ENCODE measurements at regions not wholly inside any gene's neighbourhood (a gene's known extent, or its start where the extent isn't known, plus 50 kb on each side); places are given as distances from the start of the nearest gene placed in this dataset.

DNA sequence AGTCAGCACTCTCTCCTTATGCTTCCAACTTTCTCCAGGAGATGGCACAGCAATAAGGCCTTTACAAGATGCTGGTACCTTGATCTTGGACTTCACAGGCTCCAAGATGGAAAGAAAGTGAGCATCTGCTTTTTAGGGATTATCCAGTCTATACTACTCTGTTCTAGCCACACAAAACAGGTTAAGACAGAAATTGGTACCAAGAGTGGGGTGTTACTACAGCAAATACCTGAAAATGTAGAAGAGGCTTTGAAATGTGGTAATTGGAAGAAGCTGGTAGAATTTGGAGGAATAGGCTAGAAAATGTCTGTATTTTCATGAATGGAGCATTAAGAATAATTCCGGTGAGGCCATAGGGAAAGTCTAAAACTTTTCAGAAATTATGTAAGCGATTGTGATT lies 484.8 kb upstream of the GRIA1 start:
- no peak for DNase-seq

DNA sequence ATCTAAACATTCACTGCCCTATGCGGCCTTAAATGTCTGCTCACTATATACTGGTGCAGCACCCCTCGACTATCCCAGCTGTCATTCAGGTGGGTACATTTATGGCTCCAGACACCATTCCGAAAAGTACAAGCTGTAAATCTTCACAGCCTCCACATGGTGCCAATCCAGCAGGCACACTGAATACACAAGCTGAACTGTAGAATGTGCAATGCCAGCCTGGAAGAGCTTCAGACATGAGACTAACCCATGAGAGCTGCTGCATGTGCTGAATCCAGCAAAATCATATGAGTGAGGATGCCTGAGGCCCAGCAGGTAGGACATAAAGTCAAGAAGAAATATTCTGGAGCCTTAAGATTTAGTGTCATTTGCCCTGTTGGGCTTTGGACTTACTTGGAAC lies 483.8 kb upstream of the GRIA1 start:
- no peak for DNase-seq
- Histone ChIP-seq H3K4me3 (ENCODE audit: insufficient read depth, low read depth, low read length, poor library complexity, severe bottlenecking) (no peak overlapping the region), H3K27me3 (replicated peaks; ENCODE audit: control insufficient read depth, insufficient read depth, low read length, poor library complexity, severe bottlenecking) (no peaks in the 10 kb centered on the region), H3K9me3 (ENCODE audit: control insufficient read depth, low read length) (peaks cover 6% of the 10 kb centered on the region), H3K36me3 (ENCODE audit: control insufficient read depth, insufficient read depth, low read length) (no peaks in the 10 kb centered on the region), H3K27ac (ENCODE audit: insufficient read depth, low read length, poor library complexity, severe bottlenecking) (no peak overlapping the region), H3K4me1 (ENCODE audit: control insufficient read depth, insufficient read depth, low read length, poor library complexity, severe bottlenecking) (no peaks in the 10 kb centered on the region)

More for the DNA sequence above, 484.8 kb upstream of the GRIA1 start:
- Histone ChIP-seq H3K27me3 (replicated peaks; ENCODE audit: control insufficient read depth, insufficient read depth, low read length, poor library complexity, severe bottlenecking) (no peaks in the 10 kb centered on the region), H3K36me3 (ENCODE audit: control insufficient read depth, insufficient read depth, low read length) (no peaks in the 10 kb centered on the region), H3K4me3 (ENCODE audit: insufficient read depth, low read depth, low read length, poor library complexity, severe bottlenecking) (no peak overlapping the region), H3K9me3 (ENCODE audit: control insufficient read depth, low read length) (peaks cover 6% of the 10 kb centered on the region), H3K4me1 (ENCODE audit: control insufficient read depth, insufficient read depth, low read length, poor library complexity, severe bottlenecking) (no peaks in the 10 kb centered on the region), H3K27ac (ENCODE audit: insufficient read depth, low read length, poor library complexity, severe bottlenecking) (no peak overlapping the region)

DNA sequence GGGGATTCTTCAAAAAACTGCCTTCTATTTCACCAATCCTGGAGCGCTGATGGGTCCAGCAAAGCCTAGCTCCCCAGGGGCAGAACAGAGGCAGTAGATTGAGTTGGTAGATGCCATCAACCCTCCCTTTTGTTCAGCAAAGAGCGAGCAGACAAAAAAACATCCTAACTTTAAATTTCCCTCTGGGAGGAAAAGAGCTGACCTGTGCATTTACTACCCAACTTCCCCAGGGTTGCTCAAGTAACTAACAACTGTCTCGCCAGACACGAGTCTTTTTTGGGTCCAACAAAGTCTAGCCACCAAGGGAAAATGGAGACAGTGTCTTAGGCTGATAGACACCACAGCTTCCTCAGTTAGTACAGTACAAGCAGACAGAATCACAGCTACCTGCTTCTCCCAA lies 476.3 kb upstream of the GRIA1 start:
- Histone ChIP-seq H3K36me3 (ENCODE audit: control insufficient read depth, insufficient read depth, low read length) (no peaks in the 10 kb centered on the region), H3K27me3 (replicated peaks; ENCODE audit: control insufficient read depth, insufficient read depth, low read length, poor library complexity, severe bottlenecking) (no peaks in the 10 kb centered on the region), H3K4me3 (ENCODE audit: insufficient read depth, low read depth, low read length, poor library complexity, severe bottlenecking) (no peak overlapping the region), H3K9me3 (ENCODE audit: control insufficient read depth, low read length) (no peaks in the 10 kb centered on the region), H3K27ac (ENCODE audit: insufficient read depth, low read length, poor library complexity, severe bottlenecking) (no peak overlapping the region), H3K4me1 (ENCODE audit: control insufficient read depth, insufficient read depth, low read length, poor library complexity, severe bottlenecking) (no peaks in the 10 kb centered on the region)
- no peak for DNase-seq

DNA sequence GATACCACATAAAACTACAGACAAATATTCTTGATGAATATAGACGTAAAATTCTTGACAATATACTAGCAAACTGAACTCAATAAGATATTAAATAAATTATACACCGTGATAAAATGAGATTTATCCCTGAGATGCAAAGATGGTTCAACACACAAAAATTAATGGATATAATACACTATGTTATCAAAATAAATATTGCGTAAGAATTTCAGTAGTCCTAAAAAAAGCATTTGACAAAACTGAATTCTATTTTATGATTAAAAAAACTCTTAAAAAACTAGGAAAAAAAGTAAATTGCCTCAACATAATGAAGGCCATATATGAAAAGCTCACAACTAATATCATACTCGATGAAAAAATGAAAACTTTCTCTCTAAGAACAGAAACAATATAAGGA lies 472.3 kb upstream of the GRIA1 start:
- DNase-seq, result no peak

DNA sequence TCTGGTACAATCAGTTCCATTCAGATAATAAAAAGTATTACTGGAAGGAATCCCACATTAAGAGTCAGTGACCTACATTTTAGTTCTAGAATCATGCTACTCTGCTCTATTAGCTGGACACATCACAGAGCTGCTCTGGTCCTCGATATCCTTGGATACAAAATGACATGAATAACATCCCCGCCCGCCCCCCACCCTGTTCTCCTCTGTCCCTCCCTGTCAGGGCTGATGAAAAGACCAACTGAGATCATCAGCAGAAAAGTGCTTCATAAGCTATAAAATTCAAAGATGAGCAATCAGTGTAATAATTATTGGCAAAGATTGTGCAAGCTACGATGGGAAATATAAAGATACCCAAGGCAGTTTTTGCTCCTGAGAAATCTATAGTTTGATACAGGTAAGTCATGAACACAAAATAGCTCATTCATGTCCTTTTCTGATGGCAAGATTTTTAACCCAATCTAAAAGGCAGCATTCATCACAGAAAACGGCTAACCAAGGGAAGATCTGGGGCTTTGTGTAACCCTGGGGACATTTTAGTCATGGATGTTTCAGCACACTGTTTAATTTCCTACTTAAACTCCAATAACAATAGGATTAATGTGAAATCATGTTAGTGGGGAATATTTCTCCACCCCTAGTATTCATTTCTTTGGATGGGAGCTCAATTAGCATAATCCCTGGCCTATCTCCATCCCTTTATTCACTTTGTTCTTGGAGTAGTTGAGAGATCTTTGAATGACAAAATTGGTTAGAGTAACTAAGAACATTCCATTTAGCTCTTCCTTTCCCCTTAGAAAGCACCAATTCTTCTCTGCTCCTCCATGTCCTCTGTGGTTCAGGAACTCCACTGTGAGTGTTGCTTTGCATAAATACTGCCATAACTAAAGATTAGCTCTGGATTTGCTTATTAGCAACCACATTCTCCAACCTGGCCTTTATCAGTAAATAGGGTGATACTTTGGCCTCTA lies 459.4 kb upstream of the GRIA1 start:
- Histone ChIP-seq H3K9me3 (ENCODE audit: control insufficient read depth, low read length) (no peaks in the 10 kb centered on the region), H3K36me3 (ENCODE audit: control insufficient read depth, insufficient read depth, low read length) (no peaks in the 10 kb centered on the region), H3K4me1 (ENCODE audit: control insufficient read depth, insufficient read depth, low read length, poor library complexity, severe bottlenecking) (no peaks in the 10 kb centered on the region), H3K27ac (ENCODE audit: insufficient read depth, low read length, poor library complexity, severe bottlenecking) (no peak overlapping the region), H3K4me3 (ENCODE audit: insufficient read depth, low read depth, low read length, poor library complexity, severe bottlenecking) (no peak overlapping the region), H3K27me3 (replicated peaks; ENCODE audit: control insufficient read depth, insufficient read depth, low read length, poor library complexity, severe bottlenecking) (no peaks in the 10 kb centered on the region)
- DNase-seq, result no peak

More for the DNA sequence above, 472.3 kb upstream of the GRIA1 start:
- H3K4me3 ChIP-seq (ENCODE audit: insufficient read depth, low read depth, low read length, poor library complexity, severe bottlenecking), result no peak overlapping the region
- H3K27ac ChIP-seq (ENCODE audit: insufficient read depth, low read length, poor library complexity, severe bottlenecking), result no peak overlapping the region
- no peaks in the 10 kb centered on the region for H3K27me3 ChIP-seq (replicated peaks; ENCODE audit: control insufficient read depth, insufficient read depth, low read length, poor library complexity, severe bottlenecking)
- H3K36me3 ChIP-seq (ENCODE audit: control insufficient read depth, insufficient read depth, low read length), result no peaks in the 10 kb centered on the region
- H3K4me1 ChIP-seq (ENCODE audit: control insufficient read depth, insufficient read depth, low read length, poor library complexity, severe bottlenecking), result no peaks in the 10 kb centered on the region
- no peaks in the 10 kb centered on the region for H3K9me3 ChIP-seq (ENCODE audit: control insufficient read depth, low read length)

DNA sequence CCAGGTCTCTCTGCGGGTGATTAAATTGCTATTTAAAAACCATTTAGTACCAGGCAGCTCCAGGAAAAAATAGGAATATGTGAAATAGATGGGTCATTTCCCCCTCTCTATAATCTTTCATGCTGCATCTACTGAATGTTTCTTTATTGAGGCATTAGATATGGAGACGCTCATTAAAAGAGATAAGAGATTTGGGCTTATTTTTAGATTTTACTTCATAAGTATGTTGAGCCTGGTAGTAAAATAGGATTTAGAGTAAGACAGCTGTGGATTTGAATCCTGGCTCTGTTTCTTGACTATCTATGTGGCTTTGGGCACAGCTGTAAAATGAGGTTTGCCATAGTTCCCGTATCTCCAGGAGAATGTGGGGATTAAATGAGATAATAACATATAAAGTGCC lies 451.0 kb upstream of the GRIA1 start:
- Histone ChIP-seq H3K4me3 (ENCODE audit: insufficient read depth, low read depth, low read length, poor library complexity, severe bottlenecking) (no peak overlapping the region), H3K9me3 (ENCODE audit: control insufficient read depth, low read length) (no peaks in the 10 kb centered on the region)

DNA sequence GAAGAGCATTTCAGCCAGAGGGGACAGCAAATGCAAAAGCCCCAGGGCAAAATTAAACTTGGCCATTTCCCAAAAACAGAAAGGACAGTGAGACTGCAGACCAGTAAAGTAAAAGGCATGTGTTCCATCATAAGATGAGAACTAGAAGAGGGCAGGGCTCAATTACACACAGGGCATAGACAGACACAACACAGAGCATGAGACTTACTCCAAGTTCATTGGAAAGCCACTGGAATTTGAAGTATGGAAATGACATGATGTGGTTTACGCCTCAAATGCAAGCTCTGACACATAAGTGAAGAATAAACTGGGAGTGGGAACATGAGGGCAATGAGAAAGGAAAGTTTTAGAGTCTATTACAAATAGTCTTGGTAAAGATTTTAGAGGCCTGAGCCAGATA lies 446.6 kb upstream of the GRIA1 start:
- no peak overlapping the region for H3K27ac ChIP-seq (ENCODE audit: insufficient read depth, low read length, poor library complexity, severe bottlenecking)
- no peaks in the 10 kb centered on the region for H3K27me3 ChIP-seq (replicated peaks; ENCODE audit: control insufficient read depth, insufficient read depth, low read length, poor library complexity, severe bottlenecking)
- H3K9me3 ChIP-seq (ENCODE audit: control insufficient read depth, low read length), result no peaks in the 10 kb centered on the region
- H3K4me1 ChIP-seq (ENCODE audit: control insufficient read depth, insufficient read depth, low read length, poor library complexity, severe bottlenecking), result no peaks in the 10 kb centered on the region
- H3K36me3 ChIP-seq (ENCODE audit: control insufficient read depth, insufficient read depth, low read length), result no peaks in the 10 kb centered on the region
- H3K4me3 ChIP-seq (ENCODE audit: insufficient read depth, low read depth, low read length, poor library complexity, severe bottlenecking), result no peak overlapping the region
- no peak for DNase-seq

More for the DNA sequence above, 451.0 kb upstream of the GRIA1 start:
- H3K36me3 ChIP-seq (ENCODE audit: control insufficient read depth, insufficient read depth, low read length), result no peaks in the 10 kb centered on the region
- no peaks in the 10 kb centered on the region for H3K4me1 ChIP-seq (ENCODE audit: control insufficient read depth, insufficient read depth, low read length, poor library complexity, severe bottlenecking)
- no peak overlapping the region for H3K27ac ChIP-seq (ENCODE audit: insufficient read depth, low read length, poor library complexity, severe bottlenecking)
- no peak for DNase-seq
- no peaks in the 10 kb centered on the region for H3K27me3 ChIP-seq (replicated peaks; ENCODE audit: control insufficient read depth, insufficient read depth, low read length, poor library complexity, severe bottlenecking)

DNA sequence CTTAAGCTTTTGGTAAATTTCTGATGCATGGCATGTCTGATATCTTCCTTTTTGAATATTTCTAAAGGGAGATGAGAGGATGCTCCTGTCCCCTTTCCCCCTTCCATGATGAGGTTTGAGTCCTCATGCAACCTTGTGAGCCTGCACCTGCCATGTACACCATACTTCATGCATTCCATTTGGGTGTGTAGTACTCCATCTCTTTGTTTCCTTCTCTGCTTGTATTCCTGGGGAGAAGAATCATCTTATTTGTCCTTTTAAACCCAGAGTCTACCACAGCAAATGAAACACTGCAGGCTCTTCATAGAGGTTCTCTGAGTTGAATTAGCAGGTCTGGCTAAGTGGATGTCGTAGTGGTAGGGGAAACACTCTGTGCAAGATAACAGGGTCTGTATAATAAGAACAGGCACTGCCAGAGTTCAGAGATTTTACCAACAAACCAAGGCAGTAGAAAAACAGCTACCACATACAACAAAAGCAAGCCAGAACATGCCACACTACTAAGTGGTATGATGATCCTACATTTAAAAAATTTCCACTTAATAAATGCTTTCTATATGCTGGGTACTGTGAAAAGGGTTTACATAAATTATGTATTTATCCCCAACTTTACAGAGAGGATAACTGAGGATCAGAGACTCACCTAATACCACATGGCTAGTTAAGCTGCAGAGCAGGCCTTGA lies 439.8 kb upstream of the GRIA1 start:
- no peaks in the 10 kb centered on the region for H3K4me1 ChIP-seq (ENCODE audit: control insufficient read depth, insufficient read depth, low read length, poor library complexity, severe bottlenecking)
- H3K4me3 ChIP-seq (ENCODE audit: insufficient read depth, low read depth, low read length, poor library complexity, severe bottlenecking), result no peak overlapping the region
- H3K36me3 ChIP-seq (ENCODE audit: control insufficient read depth, insufficient read depth, low read length), result no peaks in the 10 kb centered on the region
- no peak for DNase-seq
- H3K27me3 ChIP-seq (replicated peaks; ENCODE audit: control insufficient read depth, insufficient read depth, low read length, poor library complexity, severe bottlenecking), result no peaks in the 10 kb centered on the region
- no peaks in the 10 kb centered on the region for H3K9me3 ChIP-seq (ENCODE audit: control insufficient read depth, low read length)
- no peak overlapping the region for H3K27ac ChIP-seq (ENCODE audit: insufficient read depth, low read length, poor library complexity, severe bottlenecking)

DNA sequence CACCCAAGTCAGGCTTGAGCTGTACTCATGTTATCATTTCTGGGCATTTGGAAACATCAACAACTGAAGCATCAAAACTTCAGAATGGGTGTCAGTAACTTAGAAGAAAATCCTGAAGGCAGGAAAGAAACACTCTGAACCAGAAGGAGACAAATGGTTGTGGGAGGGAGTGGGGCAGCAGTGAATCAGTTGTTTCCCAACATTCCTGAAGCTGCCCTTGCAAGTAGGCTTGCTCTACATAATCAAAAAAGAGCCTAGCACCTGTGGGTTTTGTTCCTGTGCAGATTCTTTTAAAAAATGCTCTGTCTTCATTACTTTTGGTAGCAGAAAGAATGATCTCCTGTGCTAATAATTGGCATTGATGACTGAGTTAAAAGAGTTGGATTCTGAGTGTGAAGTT lies 424.2 kb upstream of the GRIA1 start:
- no peaks in the 10 kb centered on the region for H3K9me3 ChIP-seq (ENCODE audit: control insufficient read depth, low read length)
- H3K4me1 ChIP-seq (ENCODE audit: control insufficient read depth, insufficient read depth, low read length, poor library complexity, severe bottlenecking), result no peaks in the 10 kb centered on the region
- DNase-seq, result no peak
- no peaks in the 10 kb centered on the region for H3K36me3 ChIP-seq (ENCODE audit: control insufficient read depth, insufficient read depth, low read length)
- no peak overlapping the region for H3K27ac ChIP-seq (ENCODE audit: insufficient read depth, low read length, poor library complexity, severe bottlenecking)
- no peaks in the 10 kb centered on the region for H3K27me3 ChIP-seq (replicated peaks; ENCODE audit: control insufficient read depth, insufficient read depth, low read length, poor library complexity, severe bottlenecking)
- no peak overlapping the region for H3K4me3 ChIP-seq (ENCODE audit: insufficient read depth, low read depth, low read length, poor library complexity, severe bottlenecking)

DNA sequence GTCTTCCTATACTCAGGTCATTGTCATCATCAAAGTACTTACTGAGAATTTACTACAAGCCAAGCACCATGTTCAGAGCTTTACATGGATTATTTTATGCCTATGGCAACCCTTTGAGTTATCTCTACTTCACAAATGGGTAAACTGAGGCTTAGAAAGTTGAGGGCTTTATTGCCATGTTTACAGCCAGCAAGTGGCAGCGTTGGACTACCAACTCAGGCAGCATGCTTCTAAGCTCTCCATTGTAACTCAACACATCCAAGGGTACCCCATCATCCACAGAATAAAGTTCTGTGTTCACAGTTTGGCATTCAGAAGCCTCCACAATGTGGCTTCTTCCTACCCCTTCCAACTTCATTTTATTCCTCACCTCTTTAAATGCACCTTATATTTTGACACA lies 422.6 kb upstream of the GRIA1 start:
- Histone ChIP-seq H3K4me1 (ENCODE audit: control insufficient read depth, insufficient read depth, low read length, poor library complexity, severe bottlenecking) (no peaks in the 10 kb centered on the region), H3K27me3 (replicated peaks; ENCODE audit: control insufficient read depth, insufficient read depth, low read length, poor library complexity, severe bottlenecking) (no peaks in the 10 kb centered on the region), H3K9me3 (ENCODE audit: control insufficient read depth, low read length) (no peaks in the 10 kb centered on the region), H3K27ac (ENCODE audit: insufficient read depth, low read length, poor library complexity, severe bottlenecking) (no peak overlapping the region), H3K4me3 (ENCODE audit: insufficient read depth, low read depth, low read length, poor library complexity, severe bottlenecking) (no peak overlapping the region), H3K36me3 (ENCODE audit: control insufficient read depth, insufficient read depth, low read length) (no peaks in the 10 kb centered on the region)
- no peak for DNase-seq

Data from effector memory CD4-positive, alpha-beta T cell (primary cell).